Fibroblast of mammary gland (primary cell): ENCODE measurements at regions not wholly inside any gene's neighbourhood (a gene's known extent, or its start where the extent isn't known, plus 50 kb on each side); places are given as distances from the start of the nearest gene placed in this dataset.

ENCODE experiments used
- DNase-seq: peaks from one replicate; pipeline ENCODE4 v3.0.0-alpha.2; 2010; ENCODE audit warnings: low read depth
- H3K4me3 ChIP-seq: 2 replicates; pipeline ENCODE4 v1.5.1; 2011; ENCODE audit warnings: low read depth, mild to moderate bottlenecking, low read length, moderate library complexity; ENCODE audit not compliant: control insufficient read depth
- CTCF ChIP-seq: conservative IDR thresholded peaks from 2 replicates; pipeline ENCODE4 v1.5.1; 2011; ENCODE audit warnings: low read depth, low read length, inconsistent platforms; ENCODE audit not compliant: control insufficient read depth, insufficient read depth

GRCh38 chr1:106954661-106955229 lies 101.7 kb upstream of the PRMT6 start:
- DNase-seq: no peak
- H3K4me3 ChIP-seq: no peak overlapping the region

DNA sequence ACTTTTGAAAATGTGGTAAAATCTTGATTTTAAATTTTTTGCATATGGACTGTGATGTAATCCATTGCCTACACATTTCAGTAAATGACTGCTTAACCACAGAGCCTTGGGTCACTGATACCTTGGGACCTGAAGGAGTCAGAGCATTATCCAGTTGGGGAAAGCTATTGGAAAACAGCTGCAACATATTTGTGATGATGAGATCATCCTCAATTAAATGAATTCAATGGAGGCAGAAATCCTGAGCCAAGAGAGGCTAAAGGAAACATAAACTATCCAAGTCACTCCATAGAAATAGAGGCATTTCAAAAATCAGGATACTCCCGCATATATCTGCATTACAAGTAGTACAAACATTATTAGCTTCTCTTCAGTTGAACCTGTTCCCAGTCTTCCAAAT lies 99.8 kb upstream of the PRMT6 start:
- H3K4me3 ChIP-seq: no peak overlapping the region
- TF ChIP-seq CTCF: no peak
- peak; percentile 80 for DNase-seq

More at GRCh38 chr1:106954661-106955229, 101.7 kb upstream of the PRMT6 start:
- no peak for TF ChIP-seq CTCF

- no peak overlapping the region for H3K4me3 ChIP-seq
- TF ChIP-seq CTCF: no peak
These were observed 98.7 kb upstream of the PRMT6 start for GRCh38 chr1:106957795-106958194.

GRCh38 chr1:106960412-106960811 lies 96.1 kb upstream of the PRMT6 start:
- no peak for DNase-seq
- no peak overlapping the region for H3K4me3 ChIP-seq
- no peak for TF ChIP-seq CTCF

More at GRCh38 chr1:106957795-106958194, 98.7 kb upstream of the PRMT6 start:
- no peak for DNase-seq

DNA sequence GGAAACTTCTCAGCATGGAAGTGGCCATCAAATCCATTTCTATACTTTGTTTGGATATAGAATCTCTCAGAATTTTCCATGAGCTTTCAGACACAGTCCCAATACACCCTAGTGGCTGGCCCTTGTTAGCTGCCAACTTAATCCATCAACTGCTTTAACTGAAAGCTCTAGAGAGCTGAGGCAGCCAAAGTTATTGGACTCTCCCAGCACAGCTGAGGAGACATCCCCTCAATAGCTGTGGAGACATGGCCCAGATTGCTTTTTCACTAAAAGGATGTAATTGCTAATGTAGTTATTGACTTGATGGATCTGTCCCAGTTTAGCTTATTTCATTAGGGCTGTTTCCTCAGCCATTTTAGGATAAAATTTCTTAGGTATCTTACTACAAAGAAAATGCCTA lies 94.8 kb upstream of the PRMT6 start:
- no peak overlapping the region for H3K4me3 ChIP-seq
- DNase-seq: no peak
- no peak for TF ChIP-seq CTCF

GRCh38 chr1:106962591-106962990 lies 93.9 kb upstream of the PRMT6 start:
- H3K4me3 ChIP-seq: no peak overlapping the region
- peak; percentile 23 for DNase-seq
- TF ChIP-seq CTCF: no peak

DNA sequence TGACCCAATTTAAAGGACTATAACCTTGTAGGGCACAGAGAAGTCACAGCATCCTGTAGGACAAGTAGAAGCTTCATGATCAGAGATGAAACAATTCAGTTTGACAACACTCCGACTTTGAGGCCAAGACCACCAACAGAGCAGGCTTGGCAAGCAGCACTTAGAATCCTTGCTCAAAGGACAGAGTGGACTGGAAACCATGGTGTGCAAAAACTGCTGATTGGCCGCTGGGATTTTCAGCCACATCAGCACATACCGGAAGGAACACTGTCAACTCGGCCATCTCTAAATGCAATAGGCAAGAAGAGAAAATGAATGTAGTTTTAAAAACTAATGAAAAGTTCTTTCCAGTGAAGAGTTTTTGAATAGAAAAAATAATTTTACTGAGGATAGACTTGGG lies 92.0 kb upstream of the PRMT6 start:
- no peak overlapping the region for H3K4me3 ChIP-seq
- no peak for DNase-seq
- TF ChIP-seq CTCF: no peak
